KMS-11 (cell line): ENCODE measurements at regions not wholly inside any gene's neighbourhood (a gene's known extent, or its start where the extent isn't known, plus 50 kb on each side); places are given as distances from the start of the nearest gene placed in this dataset.

Experiments
- H2AFZ ChIP-seq: fragments of 200-600 bp; sonication (generic); 2 replicates; pipeline ENCODE4 v1.6.1; 2016; ENCODE audit warnings: antibody characterized with exemption, mixed run types, low read depth
- H3K27ac ChIP-seq: fragments of 200-600 bp; sonication (generic); 2 replicates; pipeline ENCODE4 v1.6.1; 2016; ENCODE audit warnings: mild to moderate bottlenecking, mixed run types
- H3K27me3 ChIP-seq: fragments of 200-600 bp; sonication (generic); 2 replicates; pipeline ENCODE4 v1.6.1; 2017; ENCODE audit warnings: mild to moderate bottlenecking, low read depth, mixed run types, moderate library complexity; ENCODE audit not compliant: insufficient read depth
- H3K36me3 ChIP-seq: fragments of 200-600 bp; sonication (generic); 2 replicates; pipeline ENCODE4 v1.6.1; 2017; ENCODE audit warnings: mild to moderate bottlenecking, mixed run types; ENCODE audit not compliant: insufficient read depth
- H3K4me1 ChIP-seq: fragments of 200-600 bp; sonication (generic); 2 replicates; pipeline ENCODE4 v1.6.1; 2016; ENCODE audit warnings: mild to moderate bottlenecking, low read depth, mixed run types; ENCODE audit not compliant: poor library complexity, severe bottlenecking
- H3K4me2 ChIP-seq: fragments of 200-600 bp; sonication (generic); 2 replicates; pipeline ENCODE4 v1.7.0; 2016; ENCODE audit warnings: mild to moderate bottlenecking, mixed run types
- H3K4me3 ChIP-seq: fragments of 200-600 bp; sonication (generic); IDR thresholded peaks from 2 replicates; pipeline ENCODE4 v1.6.1; 2017; ENCODE audit warnings: low read depth, low read length, mixed read lengths; ENCODE audit not compliant: insufficient read depth
- H3K79me2 ChIP-seq: fragments of 200-600 bp; sonication (generic); 2 replicates; pipeline ENCODE4 v1.6.1; 2016; ENCODE audit warnings: low read depth, mixed run types; ENCODE audit not compliant: insufficient read depth
- H3K9ac ChIP-seq: fragments of 200-600 bp; sonication (generic); 2 replicates; pipeline ENCODE4 v1.6.1; 2016; ENCODE audit warnings: mild to moderate bottlenecking, mixed run types
- H4K20me1 ChIP-seq: fragments of 200-600 bp; sonication (generic); 2 replicates; pipeline ENCODE4 v1.6.1; 2016; ENCODE audit warnings: mild to moderate bottlenecking, mixed run types; ENCODE audit not compliant: insufficient read depth
- TF ChIP-seq, protein P1 (sequence below): fragments of 200-600 bp; sonication (generic); conservative IDR thresholded peaks from 2 replicates; pipeline ENCODE4 v1.6.1; 2017; ENCODE audit warnings: low read depth, mild to moderate bottlenecking, antibody characterized with exemption, low read length, moderate library complexity, mixed read lengths

DNA sequence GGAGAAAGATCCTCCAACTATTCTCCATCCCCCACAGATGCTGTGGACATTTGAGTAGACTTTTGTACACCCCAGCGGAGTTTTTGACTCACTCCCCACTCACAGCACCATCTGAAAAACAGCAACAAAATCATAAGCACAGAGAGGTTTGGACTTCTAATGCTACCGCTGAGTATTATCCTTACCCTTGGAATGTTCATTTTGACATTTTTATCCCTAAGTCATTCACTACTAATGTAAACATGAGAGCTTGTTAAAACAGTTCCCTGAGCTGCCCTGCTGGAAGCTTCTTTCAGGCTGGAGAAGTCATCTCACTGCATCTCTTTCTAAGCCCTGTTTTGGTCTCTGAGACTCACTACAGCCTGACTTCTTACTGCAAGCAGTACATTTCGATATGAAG is 1045.9 kb downstream of the MCTP2 start:
- no peak overlapping the region for H3K27ac ChIP-seq
- H3K27me3 ChIP-seq = no peaks in the 10 kb centered on the region
- H3K36me3 ChIP-seq = no peaks in the 10 kb centered on the region
- TF ChIP-seq, protein P1, sequence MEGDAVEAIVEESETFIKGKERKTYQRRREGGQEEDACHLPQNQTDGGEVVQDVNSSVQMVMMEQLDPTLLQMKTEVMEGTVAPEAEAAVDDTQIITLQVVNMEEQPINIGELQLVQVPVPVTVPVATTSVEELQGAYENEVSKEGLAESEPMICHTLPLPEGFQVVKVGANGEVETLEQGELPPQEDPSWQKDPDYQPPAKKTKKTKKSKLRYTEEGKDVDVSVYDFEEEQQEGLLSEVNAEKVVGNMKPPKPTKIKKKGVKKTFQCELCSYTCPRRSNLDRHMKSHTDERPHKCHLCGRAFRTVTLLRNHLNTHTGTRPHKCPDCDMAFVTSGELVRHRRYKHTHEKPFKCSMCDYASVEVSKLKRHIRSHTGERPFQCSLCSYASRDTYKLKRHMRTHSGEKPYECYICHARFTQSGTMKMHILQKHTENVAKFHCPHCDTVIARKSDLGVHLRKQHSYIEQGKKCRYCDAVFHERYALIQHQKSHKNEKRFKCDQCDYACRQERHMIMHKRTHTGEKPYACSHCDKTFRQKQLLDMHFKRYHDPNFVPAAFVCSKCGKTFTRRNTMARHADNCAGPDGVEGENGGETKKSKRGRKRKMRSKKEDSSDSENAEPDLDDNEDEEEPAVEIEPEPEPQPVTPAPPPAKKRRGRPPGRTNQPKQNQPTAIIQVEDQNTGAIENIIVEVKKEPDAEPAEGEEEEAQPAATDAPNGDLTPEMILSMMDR = no peak
- H3K4me3 ChIP-seq = no peak overlapping the region
- no peak overlapping the region for H3K9ac ChIP-seq
- H3K79me2 ChIP-seq = no peaks in the 10 kb centered on the region
- H3K4me1 ChIP-seq = peaks cover 18% of the 10 kb centered on the region
- no peaks in the 10 kb centered on the region for H4K20me1 ChIP-seq
- H3K4me2 ChIP-seq = no peak overlapping the region
- H2AFZ ChIP-seq = no peak overlapping the region

DNA sequence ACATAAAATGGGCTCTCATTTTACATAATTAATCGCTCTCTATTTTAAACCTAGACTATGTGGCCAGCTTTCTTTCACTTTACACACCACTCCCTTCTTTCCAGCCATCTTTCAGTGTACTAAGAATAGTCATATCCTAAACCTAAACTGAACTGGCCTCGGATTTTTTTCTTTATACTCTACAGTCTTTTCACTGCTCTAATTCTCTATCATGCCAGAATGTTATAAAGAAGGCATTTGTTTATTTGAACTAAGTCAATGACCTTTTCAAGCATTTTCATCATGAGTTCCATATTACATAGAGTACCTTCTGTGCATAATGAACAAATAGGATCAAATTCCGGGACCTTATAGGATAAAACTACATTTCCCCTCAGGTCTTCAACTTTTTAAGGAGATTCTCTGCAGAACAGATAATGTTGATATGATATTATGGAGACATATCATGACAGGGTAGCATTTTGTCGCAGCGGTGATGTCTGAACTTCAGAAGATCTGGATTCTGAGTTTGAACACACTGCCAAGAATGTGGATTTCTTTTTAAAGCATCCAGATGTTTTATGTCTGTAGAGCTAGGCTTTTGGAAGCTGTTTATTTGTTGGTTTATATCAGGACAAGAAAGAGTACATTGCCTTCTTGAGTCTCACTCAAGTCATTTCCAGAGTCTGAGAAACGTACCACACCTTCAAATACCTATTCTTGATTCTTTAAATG is 1047.3 kb downstream of the MCTP2 start:
- Histone ChIP-seq H3K79me2 (no peaks in the 10 kb centered on the region), H3K27ac (no peak overlapping the region), H3K9ac (no peak overlapping the region), H3K27me3 (no peaks in the 10 kb centered on the region), H3K4me1 (peaks cover 32% of the 10 kb centered on the region), H3K36me3 (no peaks in the 10 kb centered on the region), H4K20me1 (no peaks in the 10 kb centered on the region), H2AFZ (no peak overlapping the region), H3K4me2 (no peak overlapping the region), H3K4me3 (no peak overlapping the region)
- TF ChIP-seq, protein P1 = no peak

DNA sequence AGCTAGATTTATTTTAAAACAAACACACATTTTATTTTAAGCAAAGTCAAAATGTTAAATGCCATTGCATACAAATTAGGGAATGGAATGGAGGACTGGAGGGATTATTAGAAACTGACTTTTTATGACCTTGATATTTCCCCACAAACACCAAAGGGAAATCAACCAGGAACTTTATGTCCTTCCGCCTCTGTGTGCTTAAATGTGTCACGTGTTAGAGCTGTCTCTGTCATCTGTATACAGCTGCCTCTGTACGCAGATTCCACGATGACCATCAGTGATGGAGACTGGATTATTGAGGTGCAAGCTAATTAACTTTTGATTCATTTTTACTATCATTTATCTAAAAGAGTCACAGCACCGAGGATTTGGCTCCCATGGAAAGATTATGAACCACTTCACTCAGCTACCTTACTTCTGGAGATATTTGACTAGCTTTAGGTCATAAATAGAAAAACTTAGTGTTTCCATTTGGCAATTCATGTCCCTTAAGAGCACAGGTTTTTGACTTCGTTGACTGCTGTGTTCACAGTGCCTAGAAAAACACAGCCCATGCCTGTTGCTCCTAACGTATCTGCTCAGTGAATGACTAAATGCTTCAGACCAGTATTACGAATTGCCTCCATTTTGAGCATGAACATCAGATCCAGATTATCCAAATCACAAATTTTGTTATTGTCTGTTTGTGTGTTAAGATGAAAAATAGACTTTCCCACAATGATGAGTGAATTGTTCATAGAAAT is 1048.1 kb downstream of the MCTP2 start:
- Histone ChIP-seq H3K4me1 (peaks cover 40% of the 10 kb centered on the region), H2AFZ (no peak overlapping the region), H4K20me1 (no peaks in the 10 kb centered on the region), H3K4me2 (no peak overlapping the region), H3K36me3 (no peaks in the 10 kb centered on the region), H3K4me3 (no peak overlapping the region), H3K79me2 (no peaks in the 10 kb centered on the region), H3K9ac (no peak overlapping the region), H3K27me3 (no peaks in the 10 kb centered on the region), H3K27ac (no peak overlapping the region)
- TF ChIP-seq, protein P1 = no peak

DNA sequence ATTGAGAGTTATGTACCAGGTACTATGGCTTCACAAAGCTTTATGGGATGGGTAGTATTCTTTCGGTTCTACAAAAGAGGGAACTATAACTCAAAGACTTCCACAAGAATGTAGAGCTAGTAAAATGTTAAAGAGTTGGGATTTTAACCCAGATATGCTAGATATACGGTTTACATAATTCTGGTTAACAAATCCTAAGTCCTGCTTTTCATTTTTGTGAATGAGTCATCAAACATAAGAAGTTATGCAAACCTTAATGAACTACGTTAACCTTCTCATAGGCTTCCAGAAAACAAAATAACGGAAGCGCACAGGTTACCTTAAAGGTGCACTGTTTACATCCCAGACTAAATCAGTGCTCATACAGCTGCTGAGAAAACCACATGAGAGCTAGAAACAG is 1049.3 kb downstream of the MCTP2 start:
- Histone ChIP-seq H3K36me3 (no peaks in the 10 kb centered on the region), H3K9ac (no peak overlapping the region), H2AFZ (no peak overlapping the region), H3K79me2 (no peaks in the 10 kb centered on the region), H3K27me3 (no peaks in the 10 kb centered on the region), H3K4me3 (no peak overlapping the region), H4K20me1 (no peaks in the 10 kb centered on the region), H3K27ac (no peak overlapping the region), H3K4me1 (peaks cover 49% of the 10 kb centered on the region), H3K4me2 (no peak overlapping the region)
- TF ChIP-seq, protein P1 = no peak
